RCC 7860 (cell line): ENCODE measurements at regions not wholly inside any gene's neighbourhood (a gene's known extent, or its start where the extent isn't known, plus 50 kb on each side); places are given as distances from the start of the nearest gene placed in this dataset.
"Not testable (repeated sequence)": the region's sequence is repeated elsewhere in the genome, so short reads cannot be mapped to it uniquely, and the experiment has no call there.

ENCODE experiments used
- DNase-seq: peaks from one replicate; pipeline ENCODE4 v3.0.0-alpha.2; 2015; ENCODE audit warnings: low spot score
- FAIRE-seq: peaks from 2 replicates; lab custom pipeline; 2012; peaks lifted over from hg19 to GRCh38; lab: Jason Lieb, UNC

- DNase-seq (no peak), FAIRE-seq (no peak)
These were observed 92.1 kb upstream of the CREB1 start for GRCh38 chr2:207437524-207438143.

- FAIRE-seq: no peak
- DNase-seq: no peak
These were observed 91.2 kb upstream of the CREB1 start for GRCh38 chr2:207438414-207439126.

- not testable (repeated sequence) for DNase-seq
These were observed 89.9 kb upstream of the CREB1 start for GRCh38 chr2:207439881-207440280.

GRCh38 chr2:207444756-207445155, 85.0 kb upstream of the CREB1 start:
- FAIRE-seq: no peak
- DNase-seq: no peak

More at GRCh38 chr2:207439881-207440280, 89.9 kb upstream of the CREB1 start:
- FAIRE-seq: not testable (repeated sequence)

- no peak for FAIRE-seq
- no peak for DNase-seq
These were observed 83.1 kb upstream of the CREB1 start for GRCh38 chr2:207446653-207447052.

GRCh38 chr2:207448006-207448405, 81.8 kb upstream of the CREB1 start:
- DNase-seq (no peak), FAIRE-seq (no peak)

GRCh38 chr2:207449642-207450165, 80.1 kb upstream of the CREB1 start:
- FAIRE-seq (no peak), DNase-seq (no peak)

GRCh38 chr2:207450186-207450585, 79.6 kb upstream of the CREB1 start:
- FAIRE-seq (no peak), DNase-seq (no peak)

- no peak for FAIRE-seq
These were observed 71.2 kb upstream of the CREB1 start for GRCh38 chr2:207458582-207458981.

GRCh38 chr2:207459990-207460757, 69.6 kb upstream of the CREB1 start:
- FAIRE-seq: no peak
- no peak for DNase-seq

More at GRCh38 chr2:207458582-207458981, 71.2 kb upstream of the CREB1 start:
- no peak for DNase-seq

- FAIRE-seq: no peak
- no peak for DNase-seq
These were observed 66.3 kb upstream of the CREB1 start for GRCh38 chr2:207463433-207463832.

GRCh38 chr2:207464007-207464406, 65.8 kb upstream of the CREB1 start:
- DNase-seq (no peak), FAIRE-seq (no peak)

- FAIRE-seq (no peak), DNase-seq (no peak)
These were observed 63.9 kb upstream of the CREB1 start for GRCh38 chr2:207465894-207466293.

GRCh38 chr2:207467716-207468347, 61.9 kb upstream of the CREB1 start:
- FAIRE-seq: no peak
- no peak for DNase-seq

- FAIRE-seq (no peak), DNase-seq (no peak)
These were observed 61.3 kb upstream of the CREB1 start for GRCh38 chr2:207468488-207468887.

- FAIRE-seq (no peak), DNase-seq (no peak)
These were observed 60.3 kb upstream of the CREB1 start for GRCh38 chr2:207469451-207469850.

GRCh38 chr2:207469943-207470729, 59.6 kb upstream of the CREB1 start:
- FAIRE-seq (no peak), DNase-seq (no peak)

- no peak for DNase-seq
- no peak for FAIRE-seq
These were observed 58.5 kb upstream of the CREB1 start for GRCh38 chr2:207471261-207471660.

GRCh38 chr2:207472343-207473048, 57.3 kb upstream of the CREB1 start:
- FAIRE-seq (no peak), DNase-seq (peak; percentile 46)
